ENCODE measurements at regions not wholly inside any gene's neighbourhood (a gene's known extent, or its start where the extent isn't known, plus 50 kb on each side); places are given as distances from the start of the nearest gene placed in this dataset.

- TF ChIP-seq EZH2 (IDR thresholded peaks at IDR 0.05; ENCODE audit: insufficient read depth, poor library complexity, severe bottlenecking) (no peak), EZH2phosphoT487 (IDR thresholded peaks at IDR 0.05; ENCODE audit: insufficient read depth, low read depth) (no peak)
Measured at GRCh38 chr5:37996918-37997317, 157.1 kb upstream of the GDNF start.

Data from GM23248 (cell line).